ENCODE measurements at regions not wholly inside any gene's neighbourhood (a gene's known extent, or its start where the extent isn't known, plus 50 kb on each side); places are given as distances from the start of the nearest gene placed in this dataset.

DNA sequence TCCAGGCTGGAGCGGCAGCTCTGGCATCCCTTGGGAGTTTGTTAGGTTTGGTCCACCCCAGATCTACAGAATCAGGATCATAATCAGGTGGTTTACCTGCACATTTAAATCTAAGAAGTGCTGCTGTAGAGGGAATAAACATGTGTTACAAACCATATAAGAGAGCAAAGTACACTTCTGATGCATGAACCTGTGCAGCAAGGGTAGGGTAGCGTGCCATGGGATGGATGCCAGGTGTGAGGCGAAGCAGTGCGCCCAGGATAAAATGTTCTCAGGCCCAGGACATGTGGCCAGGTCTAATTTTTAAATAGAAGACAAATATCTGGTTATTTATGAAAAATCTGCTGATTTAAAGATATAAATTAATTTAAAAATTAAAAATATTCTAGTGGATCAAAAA is 308.8 kb upstream of the USP24 start:
- POLR2A ChIA-PET = no interaction called here
- no peak for FAIRE-seq
- no peaks in the 10 kb centered on the region for H3K9me3 ChIP-seq (replicated peaks; ENCODE audit: control insufficient read depth, insufficient read depth, low read length)
- H3K4me1 ChIP-seq (ENCODE audit: control insufficient read depth, insufficient read depth, low read length) = no peaks in the 10 kb centered on the region
- no peak overlapping the region for H3K4me2 ChIP-seq (ENCODE audit: control insufficient read depth, insufficient read depth)
- H3K27ac ChIP-seq (ENCODE audit: control insufficient read depth, insufficient read depth) = no peak overlapping the region
- intact Hi-C loops (cut with micrococcal nuclease; ENCODE audit: unreplicated experiment) = no loop called here
- RAD21 ChIA-PET (ENCODE audit: unreplicated experiment) = no interaction called here
- no TSS peak for BruUV-seq (replicated peaks)
- no peak for TF ChIP-seq KDM1A (IDR thresholded peaks at IDR 0.05; ENCODE audit: borderline replicate concordance)
- no peak for TF ChIP-seq JUNB (IDR thresholded peaks at IDR 0.05)
- TF ChIP-seq MTA2 (IDR thresholded peaks at IDR 0.05; ENCODE audit: low read depth) = no peak
- no peak for TF ChIP-seq NR2C2 (IDR thresholded peaks at IDR 0.05; ENCODE audit: borderline replicate concordance, control insufficient read depth, insufficient read length, low read depth)
- TF ChIP-seq SREBF2 (IDR thresholded peaks at IDR 0.05; ENCODE audit: low read length) = no peak
- TF ChIP-seq, protein P1, sequence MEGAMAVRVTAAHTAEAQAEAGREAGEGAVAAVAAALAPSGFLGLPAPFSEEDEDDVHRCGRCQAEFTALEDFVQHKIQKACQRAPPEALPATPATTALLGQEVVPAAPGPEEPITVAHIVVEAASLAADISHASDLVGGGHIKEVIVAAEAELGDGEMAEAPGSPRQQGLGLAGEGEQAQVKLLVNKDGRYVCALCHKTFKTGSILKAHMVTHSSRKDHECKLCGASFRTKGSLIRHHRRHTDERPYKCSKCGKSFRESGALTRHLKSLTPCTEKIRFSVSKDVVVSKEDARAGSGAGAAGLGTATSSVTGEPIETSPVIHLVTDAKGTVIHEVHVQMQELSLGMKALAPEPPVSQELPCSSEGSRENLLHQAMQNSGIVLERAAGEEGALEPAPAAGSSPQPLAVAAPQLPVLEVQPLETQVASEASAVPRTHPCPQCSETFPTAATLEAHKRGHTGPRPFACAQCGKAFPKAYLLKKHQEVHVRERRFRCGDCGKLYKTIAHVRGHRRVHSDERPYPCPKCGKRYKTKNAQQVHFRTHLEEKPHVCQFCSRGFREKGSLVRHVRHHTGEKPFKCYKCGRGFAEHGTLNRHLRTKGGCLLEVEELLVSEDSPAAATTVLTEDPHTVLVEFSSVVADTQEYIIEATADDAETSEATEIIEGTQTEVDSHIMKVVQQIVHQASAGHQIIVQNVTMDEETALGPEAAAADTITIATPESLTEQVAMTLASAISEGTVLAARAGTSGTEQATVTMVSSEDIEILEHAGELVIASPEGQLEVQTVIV (IDR thresholded peaks at IDR 0.05; ENCODE audit: borderline replicate concordance, partially characterized antibody) = no peak
- no peak for TF ChIP-seq BCL11A (IDR thresholded peaks at IDR 0.05; ENCODE audit: low read depth, low read length)
- no peak for TF ChIP-seq NBN (IDR thresholded peaks at IDR 0.05)
- no peak for TF ChIP-seq POLR2AphosphoS2 (IDR thresholded peaks at IDR 0.05; ENCODE audit: low read depth, low read length)
- no peak for TF ChIP-seq CUX1 (IDR thresholded peaks at IDR 0.05; ENCODE audit: insufficient replicate concordance, low read depth, low read length)
- TF ChIP-seq GABPA (IDR thresholded peaks at IDR 0.05; ENCODE audit: low read depth) = no peak
- no peak for TF ChIP-seq PAX8 (IDR thresholded peaks at IDR 0.05)
- TF ChIP-seq SREBF1 (IDR thresholded peaks at IDR 0.05; ENCODE audit: low read length) = no peak
- TF ChIP-seq KLF5 (IDR thresholded peaks at IDR 0.05; ENCODE audit: partially characterized antibody) = no peak
- no peak for TF ChIP-seq ESRRA (IDR thresholded peaks at IDR 0.05; ENCODE audit: low read length)
- TF ChIP-seq STAT1 (conservative IDR thresholded peaks at IDR 0.05) = no peak
- WGBS (ENCODE audit: insufficient coverage, insufficient replicate concordance, low lambda C conversion rate, missing lambda C conversion rate) = 15% methylated on average over 4 of the region's 4 CpGs
- H3K27me3 ChIP-seq (replicated peaks in 1 of 2; ENCODE audit: control insufficient read depth in 2 of 2, insufficient read depth in 2 of 2, low read length in 1 of 2) = no peaks in the 10 kb centered on the region
- CTCF ChIA-PET = interaction anchor here (0.8 kb wide), 2 partner anchors 11 to 70 kb away, joined by 3 read pairs; no protein-coding TSS in a partner anchor
- SMC1A ChIA-PET (ENCODE audit: uncharacterized antibody, unreplicated experiment) = no interaction called here
- H3K9ac ChIP-seq (ENCODE audit: control insufficient read depth, insufficient read depth, low read length) = no peak overlapping the region
- no peak overlapping the region for H3K4me3 ChIP-seq
- no peak for DNase-seq (ENCODE audit: low read depth, low spot score)
- no peaks in the 10 kb centered on the region for H4K20me1 ChIP-seq (ENCODE audit: control insufficient read depth, insufficient read depth)
- H3K36me3 ChIP-seq (ENCODE audit: control insufficient read depth in 2 of 2, insufficient read depth in 2 of 2, low read length in 1 of 2) = no peaks in the 10 kb centered on the region
- in situ Hi-C loops (cut with MboI) = no loop called here
- ATAC-seq = no peak
- H3K79me2 ChIP-seq (ENCODE audit: control insufficient read depth, insufficient read depth, low read length) = no peaks in the 10 kb centered on the region
- no peak overlapping the region for H2AFZ ChIP-seq (ENCODE audit: control insufficient read depth, low read depth, low read length)
